ENCODE measurements at regions not wholly inside any gene's neighbourhood (a gene's known extent, or its start where the extent isn't known, plus 50 kb on each side); places are given as distances from the start of the nearest gene placed in this dataset.

DNA sequence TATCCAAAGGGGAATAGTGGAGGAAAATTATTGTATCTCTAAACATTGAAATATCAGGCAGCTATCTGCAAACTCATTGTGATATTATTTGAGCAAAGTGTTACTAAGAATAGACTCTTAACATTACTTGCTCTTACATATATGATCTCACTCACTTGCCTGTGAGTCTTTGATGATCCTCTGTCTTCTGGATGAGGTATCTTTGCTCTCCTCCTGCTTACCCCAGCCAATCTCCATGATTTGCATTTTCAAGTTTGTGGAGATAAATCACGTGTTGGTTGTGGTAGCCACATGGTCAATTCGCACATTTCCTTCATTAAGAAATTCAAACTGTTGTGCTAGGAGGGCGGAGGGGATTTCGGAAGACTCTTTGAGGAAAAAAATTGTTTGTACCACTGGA lies 169.9 kb upstream of the S100G start:
- Mint-ChIP-seq H3K4me3 (no peak overlapping the region), H3K4me1 (no peaks in the 10 kb centered on the region), H3K27me3 (no peaks in the 10 kb centered on the region), H3K27ac (no peak overlapping the region), H3K9me3 (no peaks in the 10 kb centered on the region), H3K36me3 (no peaks in the 10 kb centered on the region)
- no peak for ATAC-seq

DNA sequence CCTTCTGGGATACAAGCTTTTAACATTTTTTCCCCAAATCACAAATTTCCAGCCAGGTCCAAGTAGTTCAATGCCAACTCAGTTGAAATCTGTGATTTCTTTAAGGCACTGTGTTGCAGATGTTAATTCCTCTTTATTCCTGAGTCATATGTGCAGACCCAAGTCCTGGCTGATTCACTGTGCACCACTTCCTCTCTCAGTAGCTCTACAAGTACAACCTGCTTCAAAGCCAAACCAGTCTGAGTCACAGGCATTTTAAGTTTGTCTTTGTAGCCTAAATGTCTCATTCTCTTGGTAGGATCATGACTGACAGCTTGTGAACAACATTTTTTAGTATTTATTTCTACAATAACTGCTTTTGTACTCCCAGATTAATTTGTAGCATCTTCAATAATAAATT lies 165.6 kb upstream of the S100G start:
- H3K27ac Mint-ChIP-seq, result no peak overlapping the region

DNA sequence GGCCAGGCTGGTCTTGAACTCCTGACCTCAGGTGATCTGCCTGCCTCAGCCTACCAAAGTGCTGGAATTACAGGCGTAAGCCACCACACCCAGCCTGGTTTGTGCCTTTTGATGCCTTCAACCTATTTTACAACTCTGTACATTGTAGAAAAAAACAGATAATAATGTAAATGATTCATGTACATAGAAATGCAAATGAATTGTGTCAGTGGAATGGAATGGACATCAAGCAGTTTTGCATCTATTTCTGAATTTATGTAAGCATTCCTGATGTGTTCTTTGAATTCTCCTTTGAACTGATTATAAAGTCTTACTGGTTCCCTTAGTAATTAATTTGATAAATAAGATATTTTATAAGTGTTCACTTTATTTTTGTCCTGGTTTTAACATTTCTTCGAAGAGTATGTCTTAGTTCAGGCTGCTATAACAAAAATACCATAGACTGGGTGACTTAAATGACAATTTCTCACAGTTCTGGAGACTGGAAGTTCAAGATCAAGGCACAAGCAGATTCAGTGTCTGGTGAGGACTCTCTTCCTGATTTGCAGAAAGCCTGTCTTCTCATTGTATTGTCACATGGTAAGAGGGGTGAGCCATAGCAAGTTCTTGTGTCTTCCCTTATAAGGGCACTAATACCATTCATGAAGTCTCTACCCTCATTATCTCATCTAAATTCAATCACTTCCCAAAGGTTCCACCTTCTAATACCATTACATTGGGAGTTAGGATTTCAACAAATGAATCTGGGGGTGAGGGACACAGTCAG lies 162.2 kb upstream of the S100G start:
- no peaks in the 10 kb centered on the region for H3K4me1 Mint-ChIP-seq
- H3K36me3 Mint-ChIP-seq, result no peaks in the 10 kb centered on the region
- H3K27me3 Mint-ChIP-seq, result peaks cover under 1% of the 10 kb centered on the region
- ATAC-seq, result no peak
- no peak overlapping the region for H3K27ac Mint-ChIP-seq
- no peaks in the 10 kb centered on the region for H3K9me3 Mint-ChIP-seq
- H3K4me3 Mint-ChIP-seq, result no peak overlapping the region

More for the DNA sequence above, 165.6 kb upstream of the S100G start:
- no peaks in the 10 kb centered on the region for H3K9me3 Mint-ChIP-seq
- no peaks in the 10 kb centered on the region for H3K4me1 Mint-ChIP-seq
- H3K27me3 Mint-ChIP-seq, result no peaks in the 10 kb centered on the region
- H3K4me3 Mint-ChIP-seq, result no peak overlapping the region
- no peaks in the 10 kb centered on the region for H3K36me3 Mint-ChIP-seq
- ATAC-seq, result no peak

DNA sequence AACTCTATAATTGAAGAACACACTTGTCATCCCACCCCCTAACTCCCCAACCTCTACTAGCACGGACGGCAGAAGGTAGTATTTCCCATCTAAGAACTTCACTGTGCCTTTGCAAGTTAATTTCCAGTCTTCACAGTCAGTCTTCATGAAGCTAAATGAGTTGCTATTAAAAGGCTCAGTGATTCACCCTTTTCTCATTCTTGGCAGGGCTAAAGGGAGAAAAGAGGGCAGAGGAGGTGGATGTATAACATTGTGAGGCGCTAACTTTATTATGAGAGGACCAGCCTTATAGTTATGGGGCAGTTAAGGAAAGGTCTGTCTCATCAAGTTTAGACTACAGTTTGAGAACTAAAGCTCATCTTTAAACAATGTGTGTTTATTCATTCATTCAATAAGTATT lies 161.0 kb upstream of the S100G start:
- Mint-ChIP-seq H3K36me3 (no peaks in the 10 kb centered on the region), H3K4me1 (no peaks in the 10 kb centered on the region), H3K27ac (no peak overlapping the region)

DNA sequence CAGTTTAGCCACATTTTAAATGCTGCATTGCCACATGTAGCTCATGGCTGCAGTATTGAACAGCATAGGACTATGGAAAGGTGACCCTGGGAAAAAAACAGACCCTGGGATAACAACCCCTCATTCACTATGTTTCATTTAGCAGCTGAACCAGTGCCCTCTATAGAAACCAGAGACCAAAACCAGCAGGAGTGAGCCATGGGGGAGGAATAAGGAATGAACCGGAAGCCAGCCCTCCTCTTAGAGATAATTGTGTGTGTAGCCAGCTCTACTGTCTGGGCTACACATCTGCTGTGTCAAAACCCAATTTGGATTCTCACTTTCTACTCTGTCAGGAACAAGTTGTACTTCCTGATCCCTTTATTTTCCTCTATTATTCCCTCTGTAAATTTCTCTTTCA lies 158.5 kb upstream of the S100G start:
- Mint-ChIP-seq H3K27me3 (peaks cover 19% of the 10 kb centered on the region), H3K27ac (no peak overlapping the region), H3K9me3 (no peaks in the 10 kb centered on the region), H3K4me1 (no peaks in the 10 kb centered on the region), H3K36me3 (no peaks in the 10 kb centered on the region), H3K4me3 (no peak overlapping the region)
- no peak for ATAC-seq

More for the DNA sequence above, 161.0 kb upstream of the S100G start:
- H3K4me3 Mint-ChIP-seq, result no peak overlapping the region
- H3K9me3 Mint-ChIP-seq, result no peaks in the 10 kb centered on the region
- peaks cover 12% of the 10 kb centered on the region for H3K27me3 Mint-ChIP-seq
- ATAC-seq, result no peak

DNA sequence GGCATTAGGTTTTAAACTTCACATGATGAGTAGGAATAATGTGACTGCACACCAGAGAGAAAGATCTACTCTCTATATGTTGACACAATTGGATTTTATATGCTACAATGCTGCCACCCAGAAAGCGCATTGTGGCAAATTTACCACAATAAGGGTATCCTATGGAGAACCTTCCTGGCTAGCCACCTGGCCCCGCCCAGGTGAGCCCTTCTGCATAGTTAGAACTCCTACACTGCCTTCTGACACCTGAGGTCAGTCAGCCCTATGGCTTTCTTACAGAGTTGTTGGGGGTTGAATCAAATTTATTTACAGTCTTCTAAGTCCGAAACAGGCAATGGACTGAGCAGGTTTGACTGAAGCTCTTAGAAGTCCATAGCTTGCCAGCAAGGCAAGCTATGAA lies 153.8 kb upstream of the S100G start:
- Mint-ChIP-seq H3K27me3 (peaks cover 19% of the 10 kb centered on the region), H3K4me3 (no peak overlapping the region), H3K27ac (no peak overlapping the region), H3K4me1 (no peaks in the 10 kb centered on the region), H3K9me3 (no peaks in the 10 kb centered on the region), H3K36me3 (no peaks in the 10 kb centered on the region)
- ATAC-seq, result no peak

DNA sequence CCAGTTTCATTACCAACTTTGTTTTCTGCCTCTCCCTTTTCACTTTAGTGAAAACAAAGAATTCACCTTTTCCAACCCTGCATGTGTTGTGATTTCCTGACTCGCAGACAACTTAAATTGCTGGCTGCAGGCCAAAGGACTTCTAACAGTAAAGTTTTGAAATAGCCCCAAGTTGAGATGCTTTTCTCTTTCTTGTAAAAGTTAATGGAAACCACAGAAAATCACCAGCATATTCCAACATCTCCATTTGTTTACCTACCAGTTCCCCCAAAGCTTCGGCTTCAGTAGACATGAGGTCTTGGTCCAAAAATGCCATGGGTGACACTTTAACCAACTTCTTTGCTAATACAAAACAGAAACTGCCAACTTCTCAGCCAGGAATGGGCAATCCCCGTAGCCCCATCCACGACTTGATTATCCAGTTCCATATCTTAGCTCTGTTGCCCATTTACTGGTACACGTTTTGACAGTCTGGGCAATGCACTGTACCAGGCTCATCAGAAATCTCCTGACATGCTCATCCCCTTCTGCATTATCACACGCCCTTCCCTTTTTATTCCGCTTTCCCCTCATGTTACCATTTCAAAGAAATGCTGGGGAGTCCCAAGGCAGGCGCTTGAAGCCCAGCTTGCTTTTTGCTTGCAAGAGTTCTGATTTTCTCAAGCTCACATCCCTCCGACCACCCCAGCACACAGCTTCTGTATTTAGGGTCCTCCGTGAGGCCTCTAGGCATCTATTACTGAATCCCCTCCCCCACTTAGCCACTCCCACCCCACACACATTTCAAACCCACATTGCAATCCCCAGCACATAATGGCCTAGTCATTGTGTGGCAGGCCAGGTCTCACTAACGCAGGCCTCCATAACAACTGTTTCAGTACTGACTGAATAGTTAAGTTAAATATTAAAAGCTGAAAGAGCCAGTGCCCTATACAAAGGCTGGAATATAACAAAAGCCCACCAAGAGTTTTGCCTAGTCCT lies 137.9 kb upstream of the S100G start:
- no peaks in the 10 kb centered on the region for H3K9me3 Mint-ChIP-seq
- ATAC-seq, result no peak
- no peaks in the 10 kb centered on the region for H3K27me3 Mint-ChIP-seq
- no peaks in the 10 kb centered on the region for H3K4me1 Mint-ChIP-seq
- H3K36me3 Mint-ChIP-seq, result no peaks in the 10 kb centered on the region
- no peak overlapping the region for H3K4me3 Mint-ChIP-seq
- no peak overlapping the region for H3K27ac Mint-ChIP-seq

DNA sequence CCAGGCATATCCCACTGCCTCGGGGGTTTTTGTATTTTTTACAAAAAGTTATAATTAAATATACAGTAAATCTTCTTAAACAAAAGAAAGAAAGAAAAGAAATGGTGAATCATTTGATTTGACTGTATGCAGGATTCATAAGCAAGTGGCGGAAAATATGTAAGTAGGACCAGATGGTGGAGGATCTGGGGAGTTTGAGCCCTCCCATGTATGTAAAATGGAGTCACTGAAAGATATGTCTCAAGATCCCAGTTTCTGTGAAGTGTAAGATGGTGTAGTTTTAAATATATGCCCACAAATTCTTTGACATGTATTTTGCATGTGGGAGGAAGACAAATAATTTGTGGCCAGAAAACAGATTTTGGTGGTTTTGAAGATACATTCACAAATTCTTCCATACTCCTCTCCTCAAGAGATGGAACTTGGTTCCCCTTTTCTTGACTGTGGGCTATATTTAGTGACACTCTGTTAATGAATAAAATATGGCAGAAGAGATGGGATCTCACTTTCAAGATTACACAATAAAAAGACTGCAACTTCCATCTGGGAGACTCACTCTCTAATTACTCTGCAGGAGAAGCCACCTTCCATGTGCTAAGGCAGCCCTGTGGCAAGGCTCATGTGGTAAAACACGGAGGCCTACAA lies 133.6 kb upstream of the S100G start:
- Mint-ChIP-seq H3K9me3 (peaks cover 3% of the 10 kb centered on the region), H3K4me1 (no peaks in the 10 kb centered on the region), H3K36me3 (no peaks in the 10 kb centered on the region), H3K27me3 (no peaks in the 10 kb centered on the region), H3K27ac (no peak overlapping the region), H3K4me3 (no peak overlapping the region)
- ATAC-seq, result no peak

DNA sequence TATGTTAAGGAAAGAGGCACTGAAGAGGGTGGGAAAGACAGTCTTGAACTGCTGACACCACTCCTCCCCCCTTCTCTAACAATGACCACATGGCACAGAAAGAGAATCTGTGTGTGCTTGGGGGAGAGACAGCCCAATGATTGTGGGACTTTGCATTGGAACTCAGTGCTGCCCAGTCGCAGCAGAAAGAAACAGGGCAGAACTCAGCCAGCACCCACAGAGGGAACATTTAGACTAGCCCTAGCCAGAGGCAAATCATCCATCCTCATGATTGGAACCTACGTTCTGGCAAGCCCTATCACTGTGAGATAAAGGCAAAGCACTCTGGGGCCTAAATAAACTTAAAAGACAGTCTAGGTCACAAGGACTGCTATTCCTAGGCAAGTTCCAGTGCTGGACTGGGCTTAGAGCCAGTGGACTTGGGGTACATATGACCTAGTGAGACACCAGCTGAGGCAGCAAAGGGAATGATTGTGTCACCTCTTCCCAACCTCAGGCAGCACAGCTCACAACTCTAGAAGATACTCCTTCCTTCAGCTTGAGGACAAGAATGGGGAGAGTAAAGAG lies 132.8 kb upstream of the S100G start:
- no peaks in the 10 kb centered on the region for H3K36me3 Mint-ChIP-seq
- no peak overlapping the region for H3K27ac Mint-ChIP-seq
- no peak overlapping the region for H3K4me3 Mint-ChIP-seq
- no peaks in the 10 kb centered on the region for H3K27me3 Mint-ChIP-seq
- no peak for ATAC-seq
- H3K4me1 Mint-ChIP-seq, result no peaks in the 10 kb centered on the region
- H3K9me3 Mint-ChIP-seq, result peaks cover 3% of the 10 kb centered on the region

DNA sequence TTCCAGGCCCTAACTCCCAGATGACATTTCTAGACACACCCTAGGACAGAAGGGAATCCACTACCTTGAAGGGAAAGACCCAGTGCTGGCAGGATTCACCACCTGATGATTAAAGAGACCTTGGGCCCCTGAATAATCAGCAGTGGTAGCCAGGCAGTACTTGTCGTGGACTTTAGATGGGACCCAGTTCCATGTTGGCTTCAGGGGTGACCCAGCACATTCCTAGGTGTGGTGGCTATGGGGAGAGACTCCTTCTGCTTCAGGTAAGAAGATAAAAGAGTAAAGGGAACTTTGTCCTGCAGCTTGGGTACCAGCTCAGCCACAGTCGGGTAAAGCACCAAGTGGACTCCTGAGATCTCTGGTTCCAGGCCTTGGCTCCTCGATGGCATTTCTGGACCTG lies 131.8 kb upstream of the S100G start:
- Mint-ChIP-seq H3K36me3 (no peaks in the 10 kb centered on the region), H3K4me3 (no peak overlapping the region), H3K27ac (no peak overlapping the region), H3K27me3 (no peaks in the 10 kb centered on the region), H3K9me3 (peaks cover 3% of the 10 kb centered on the region), H3K4me1 (no peaks in the 10 kb centered on the region)
- ATAC-seq, result no peak

DNA sequence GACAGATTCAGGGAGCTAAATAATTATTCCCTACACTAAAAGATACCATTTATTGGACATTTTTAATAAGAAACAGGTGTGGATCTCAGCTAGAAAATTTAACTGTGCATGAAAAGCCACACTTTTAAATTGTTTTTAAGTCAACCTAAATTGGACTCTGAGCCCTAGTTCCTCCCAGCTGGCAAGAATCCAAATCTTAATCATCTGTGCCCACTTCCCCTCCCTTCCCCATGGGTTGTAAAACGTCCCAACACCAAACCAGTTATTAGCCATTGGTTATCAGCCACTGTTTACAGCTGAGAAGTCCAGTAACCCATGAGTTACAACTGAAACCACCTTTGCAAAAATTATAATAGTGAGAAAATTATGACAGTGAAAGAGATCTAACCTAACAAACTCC lies 125.6 kb upstream of the S100G start:
- no peak for ATAC-seq
- H3K9me3 Mint-ChIP-seq, result peaks cover 10% of the 10 kb centered on the region
- no peaks in the 10 kb centered on the region for H3K36me3 Mint-ChIP-seq

DNA sequence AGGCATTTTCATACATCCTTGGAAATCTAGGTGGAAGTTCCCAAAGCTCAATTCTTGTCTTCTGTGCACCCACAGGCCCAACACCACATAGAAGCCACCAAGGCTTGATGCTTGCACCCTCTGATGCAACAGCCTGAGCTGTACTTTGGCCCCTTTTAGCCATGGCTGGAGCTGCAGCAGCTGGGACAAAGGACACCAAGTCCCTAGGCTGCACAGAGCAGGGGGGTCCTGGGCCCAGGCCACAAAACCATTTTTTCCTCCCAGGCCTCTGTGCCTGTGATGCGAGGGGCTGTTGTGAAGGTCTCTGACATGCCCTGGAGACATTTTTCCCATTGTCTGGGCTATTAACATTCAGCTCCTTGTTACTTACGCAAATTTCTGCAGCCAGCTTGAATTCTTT lies 124.0 kb upstream of the S100G start:
- Mint-ChIP-seq H3K27me3 (no peaks in the 10 kb centered on the region), H3K4me3 (no peak overlapping the region), H3K36me3 (no peaks in the 10 kb centered on the region), H3K4me1 (no peaks in the 10 kb centered on the region), H3K9me3 (peaks cover 7% of the 10 kb centered on the region), H3K27ac (no peak overlapping the region)
- ATAC-seq, result no peak

More for the DNA sequence above, 125.6 kb upstream of the S100G start:
- H3K4me1 Mint-ChIP-seq, result no peaks in the 10 kb centered on the region
- no peak overlapping the region for H3K27ac Mint-ChIP-seq
- H3K4me3 Mint-ChIP-seq, result no peak overlapping the region
- H3K27me3 Mint-ChIP-seq, result no peaks in the 10 kb centered on the region

DNA sequence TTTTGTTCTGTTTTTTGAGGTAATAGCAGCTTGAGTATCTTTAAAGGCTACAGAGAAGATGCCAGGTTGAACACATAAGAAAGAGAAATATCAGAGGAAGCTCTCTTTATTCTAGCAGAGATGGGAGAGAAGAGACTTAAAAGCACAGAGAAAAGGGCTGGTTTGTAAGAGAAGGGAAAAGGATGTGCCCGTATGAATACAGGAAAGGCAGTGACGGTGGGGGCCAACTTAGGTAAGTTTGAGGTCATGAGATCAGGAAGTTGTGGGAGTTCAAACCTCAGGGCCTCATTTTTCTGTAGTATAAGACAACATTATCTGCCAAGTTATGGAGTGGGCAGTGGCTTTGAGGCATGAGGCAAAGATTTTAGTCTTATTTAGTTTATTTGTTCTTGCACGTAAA lies 121.3 kb upstream of the S100G start:
- ATAC-seq, result no peak
- Mint-ChIP-seq H3K27me3 (no peaks in the 10 kb centered on the region), H3K4me3 (no peak overlapping the region), H3K27ac (no peak overlapping the region), H3K36me3 (no peaks in the 10 kb centered on the region), H3K4me1 (no peaks in the 10 kb centered on the region), H3K9me3 (peaks cover 7% of the 10 kb centered on the region)
